NCI-H226 (cell line): ENCODE measurements at regions not wholly inside any gene's neighbourhood (a gene's known extent, or its start where the extent isn't known, plus 50 kb on each side); places are given as distances from the start of the nearest gene placed in this dataset.

Experiments
- DNase-seq: peaks from one replicate; pipeline ENCODE4 v3.0.0-alpha.2; 2015

- no peak for DNase-seq
Measured at GRCh38 chr11:112831041-112831440, 130.2 kb upstream of the NCAM1 start.

- DNase-seq, result no peak
Measured at GRCh38 chr11:112831969-112832766, 129.1 kb upstream of the NCAM1 start.

- no peak for DNase-seq
Measured at GRCh38 chr11:112834277-112834755, 126.9 kb upstream of the NCAM1 start.

GRCh38 chr11:112835591-112836255 lies 125.5 kb upstream of the NCAM1 start:
- no peak for DNase-seq

GRCh38 chr11:112836256-112836602 lies 125.0 kb upstream of the NCAM1 start:
- DNase-seq, result no peak

- DNase-seq, result no peak
Measured at GRCh38 chr11:112837162-112837826, 123.9 kb upstream of the NCAM1 start.

- DNase-seq, result no peak
Measured at GRCh38 chr11:112839051-112839450, 122.2 kb upstream of the NCAM1 start.

- no peak for DNase-seq
Measured at GRCh38 chr11:112841729-112842128, 119.5 kb upstream of the NCAM1 start.

- no peak for DNase-seq
Measured at GRCh38 chr11:112842151-112842550, 119.1 kb upstream of the NCAM1 start.

- no peak for DNase-seq
Measured at GRCh38 chr11:112844517-112844916, 116.7 kb upstream of the NCAM1 start.

GRCh38 chr11:112847568-112847967 lies 113.7 kb upstream of the NCAM1 start:
- no peak for DNase-seq

- DNase-seq, result no peak
Measured at GRCh38 chr11:112852143-112852866, 108.9 kb upstream of the NCAM1 start.

GRCh38 chr11:112856133-112856532 lies 105.1 kb upstream of the NCAM1 start:
- no peak for DNase-seq

- no peak for DNase-seq
Measured at GRCh38 chr11:112856591-112856990, 104.6 kb upstream of the NCAM1 start.

- no peak for DNase-seq
Measured at GRCh38 chr11:112858289-112859023, 102.8 kb upstream of the NCAM1 start.

GRCh38 chr11:112859787-112860186 lies 101.4 kb upstream of the NCAM1 start:
- no peak for DNase-seq

GRCh38 chr11:112861356-112861755 lies 99.9 kb upstream of the NCAM1 start:
- no peak for DNase-seq

- DNase-seq, result no peak
Measured at GRCh38 chr11:112863305-112863704, 97.9 kb upstream of the NCAM1 start.

GRCh38 chr11:112864672-112865071 lies 96.5 kb upstream of the NCAM1 start:
- no peak for DNase-seq

GRCh38 chr11:112871909-112872500 lies 89.2 kb upstream of the NCAM1 start:
- no peak for DNase-seq

- DNase-seq, result no peak
Measured at GRCh38 chr11:112874980-112875379, 86.2 kb upstream of the NCAM1 start.

- DNase-seq, result no peak
Measured at GRCh38 chr11:112877581-112877980, 83.6 kb upstream of the NCAM1 start.
